Tibial nerve (tissue), 4 donors: ENCODE measurements at regions not wholly inside any gene's neighbourhood (a gene's known extent, or its start where the extent isn't known, plus 50 kb on each side); places are given as distances from the start of the nearest gene placed in this dataset.
A peak's percentile ranks its signal among the peaks of the same experiment; 100 is the strongest.

ENCODE experiments used
- EP300 ChIP-seq, 2 donors: sonication (generic); formaldehyde crosslinking; IDR thresholded peaks; one replicate each; pipeline ENCODE4 v1.6.1; 2017; ENCODE audit warnings: antibody characterized with exemption in 2 of 2, mild to moderate bottlenecking in 1 of 2
- POLR2A ChIP-seq, 2 donors: fragments of 450-650 bp; IDR thresholded peaks; one replicate each; pipeline ENCODE4 v1.6.1; 2017; ENCODE audit warnings: antibody characterized with exemption in 2 of 2, mild to moderate bottlenecking in 2 of 2, moderate library complexity in 2 of 2
- TF ChIP-seq, protein P1 (sequence below), 5 experiments: fragments of 200-600 bp in 3 of 5; fragments of 450-650 bp in 2 of 5; sonication (generic) in 3 of 5; IDR thresholded peaks; one replicate each; pipeline ENCODE4 v1.5.1; 2016 to 2019; ENCODE audit warnings: antibody characterized with exemption in 5 of 5, mild to moderate bottlenecking in 3 of 5, moderate library complexity in 2 of 5

DNA sequence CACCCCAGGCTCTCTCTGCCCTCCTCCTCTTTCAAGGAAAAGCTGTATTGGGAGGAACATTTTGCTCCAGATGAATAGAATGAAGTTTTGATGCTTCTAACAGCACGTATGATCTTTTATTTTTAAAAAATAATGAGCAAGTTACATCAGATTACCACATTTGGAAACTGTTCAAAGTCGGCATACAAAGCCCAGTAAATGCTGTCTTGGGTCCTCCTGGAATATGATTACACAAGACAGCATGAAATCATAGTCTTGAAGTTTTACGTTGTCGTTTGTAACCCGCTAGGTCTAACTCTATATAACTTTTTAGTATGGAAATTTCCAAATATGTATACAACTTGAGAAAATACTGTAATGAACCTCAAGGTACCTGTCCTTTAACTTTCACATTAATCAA is 385.6 kb downstream of the HLX start:
- TF ChIP-seq, protein P1, sequence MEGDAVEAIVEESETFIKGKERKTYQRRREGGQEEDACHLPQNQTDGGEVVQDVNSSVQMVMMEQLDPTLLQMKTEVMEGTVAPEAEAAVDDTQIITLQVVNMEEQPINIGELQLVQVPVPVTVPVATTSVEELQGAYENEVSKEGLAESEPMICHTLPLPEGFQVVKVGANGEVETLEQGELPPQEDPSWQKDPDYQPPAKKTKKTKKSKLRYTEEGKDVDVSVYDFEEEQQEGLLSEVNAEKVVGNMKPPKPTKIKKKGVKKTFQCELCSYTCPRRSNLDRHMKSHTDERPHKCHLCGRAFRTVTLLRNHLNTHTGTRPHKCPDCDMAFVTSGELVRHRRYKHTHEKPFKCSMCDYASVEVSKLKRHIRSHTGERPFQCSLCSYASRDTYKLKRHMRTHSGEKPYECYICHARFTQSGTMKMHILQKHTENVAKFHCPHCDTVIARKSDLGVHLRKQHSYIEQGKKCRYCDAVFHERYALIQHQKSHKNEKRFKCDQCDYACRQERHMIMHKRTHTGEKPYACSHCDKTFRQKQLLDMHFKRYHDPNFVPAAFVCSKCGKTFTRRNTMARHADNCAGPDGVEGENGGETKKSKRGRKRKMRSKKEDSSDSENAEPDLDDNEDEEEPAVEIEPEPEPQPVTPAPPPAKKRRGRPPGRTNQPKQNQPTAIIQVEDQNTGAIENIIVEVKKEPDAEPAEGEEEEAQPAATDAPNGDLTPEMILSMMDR (IDR thresholded peaks at IDR 0.05) = no peak
- TF ChIP-seq POLR2A (IDR thresholded peaks at IDR 0.05) (no peak), EP300 (IDR thresholded peaks at IDR 0.05) (peak in 1 of 2 donors; percentile 17)
